Uterus (tissue), 3 donors: ENCODE measurements at regions not wholly inside any gene's neighbourhood (a gene's known extent, or its start where the extent isn't known, plus 50 kb on each side); places are given as distances from the start of the nearest gene placed in this dataset.

Source experiments
- DNase-seq, 2 donors: peaks; one replicate each; pipeline ENCODE4 v3.0.0-alpha.2; 2019 to 2020
- H3K27ac ChIP-seq, 2 donors: fragments of 200-600 bp; sonication (generic); 1 replicate in 1 of 2; 2 replicates in 1 of 2; pipeline ENCODE4 v1.5.1; 2016 to 2018
- H3K27me3 ChIP-seq, 2 donors: fragments of 200-600 bp; sonication (generic); one replicate each; pipeline ENCODE4 v1.5.1; 2018 to 2019; ENCODE audit warnings: control low read depth in 1 of 2
- H3K36me3 ChIP-seq, 2 donors: fragments of 200-600 bp; sonication (generic); one replicate each; pipeline ENCODE4 v1.5.1; 2019; ENCODE audit warnings: control low read depth in 1 of 2
- H3K4me1 ChIP-seq, 2 donors: fragments of 200-600 bp; sonication (generic); one replicate each; pipeline ENCODE4 v1.5.1; 2018 to 2019; ENCODE audit warnings: control low read depth in 1 of 2
- H3K4me3 ChIP-seq, 2 donors: fragments of 200-600 bp; sonication (generic); 1 replicate in 1 of 2; 2 replicates in 1 of 2; pipeline ENCODE4 v1.5.1; 2018 to 2019; ENCODE audit warnings: mild to moderate bottlenecking in 1 of 2
- H3K9me3 ChIP-seq, 2 donors: fragments of 200-600 bp; sonication (generic); one replicate each; pipeline ENCODE4 v1.5.1; 2019; ENCODE audit warnings: control low read depth in 1 of 2
- CTCF ChIP-seq, 4 experiments: fragments of 200-600 bp in 2 of 4; fragments of 450-650 bp in 2 of 4; sonication (generic) in 2 of 4; IDR thresholded peaks; one replicate each; pipeline ENCODE4 v1.5.1; 2016 to 2019; ENCODE audit warnings: antibody characterized with exemption in 4 of 4, mild to moderate bottlenecking in 2 of 4, moderate library complexity in 1 of 4
- POLR2A ChIP-seq, 2 donors: fragments of 450-650 bp; IDR thresholded peaks; one replicate each; pipeline ENCODE4 v1.6.1; 2016; ENCODE audit warnings: antibody characterized with exemption in 2 of 2, mild to moderate bottlenecking in 1 of 2, moderate library complexity in 1 of 2
- intact Hi-C: fragments of 100-400 bp; cut with DNase I; formaldehyde crosslinking; loops from one replicate; pipeline ENCODE4 v1.15.1; 2023; ENCODE audit warnings: low total_unique reads
- donor health status: DM: yes; HTN: yes; CAD: no.

- Histone ChIP-seq H3K27me3 (no peaks in the 10 kb centered on the region), H3K36me3 (no peaks in the 10 kb centered on the region), H3K4me3 (no peak overlapping the region), H3K9me3 (no peaks in the 10 kb centered on the region), H3K27ac (no peak overlapping the region), H3K4me1 (no peaks in the 10 kb centered on the region)
- DNase-seq, result no peak
- TF ChIP-seq CTCF (IDR thresholded peaks at IDR 0.05) (no peak), POLR2A (IDR thresholded peaks at IDR 0.05) (no peak)
- intact Hi-C loops, result no loop called here
Observed at GRCh38 chr1:88224906-88225305, 459.2 kb upstream of the PKN2 start.

GRCh38 chr1:88228114-88228513 lies 456.0 kb upstream of the PKN2 start:
- Histone ChIP-seq H3K36me3 (no peaks in the 10 kb centered on the region), H3K9me3 (no peaks in the 10 kb centered on the region), H3K4me1 (no peaks in the 10 kb centered on the region), H3K27ac (no peak overlapping the region), H3K4me3 (no peak overlapping the region), H3K27me3 (no peaks in the 10 kb centered on the region)
- intact Hi-C loops, result no loop called here
- no peak for DNase-seq
- no peak for TF ChIP-seq POLR2A (IDR thresholded peaks at IDR 0.05)
- no peak for TF ChIP-seq CTCF (IDR thresholded peaks at IDR 0.05)

GRCh38 chr1:88230126-88230525 lies 453.9 kb upstream of the PKN2 start:
- Histone ChIP-seq H3K4me3 (no peak overlapping the region), H3K36me3 (no peaks in the 10 kb centered on the region), H3K4me1 (no peaks in the 10 kb centered on the region), H3K9me3 (no peaks in the 10 kb centered on the region), H3K27me3 (no peaks in the 10 kb centered on the region), H3K27ac (no peak overlapping the region)
- intact Hi-C loops, result no loop called here
- no peak for DNase-seq
- no peak for TF ChIP-seq POLR2A (IDR thresholded peaks at IDR 0.05)
- TF ChIP-seq CTCF (IDR thresholded peaks at IDR 0.05), result no peak

GRCh38 chr1:88237058-88237457 lies 447.0 kb upstream of the PKN2 start:
- H3K27ac ChIP-seq, result no peak overlapping the region
- H3K4me3 ChIP-seq, result no peak overlapping the region
- intact Hi-C loops, result no loop called here
- DNase-seq, result no peak
- no peak for TF ChIP-seq POLR2A (IDR thresholded peaks at IDR 0.05)
- TF ChIP-seq CTCF (IDR thresholded peaks at IDR 0.05), result no peak
- no peaks in the 10 kb centered on the region for H3K36me3 ChIP-seq
- no peaks in the 10 kb centered on the region for H3K9me3 ChIP-seq
- no peaks in the 10 kb centered on the region for H3K27me3 ChIP-seq
- no peaks in the 10 kb centered on the region for H3K4me1 ChIP-seq

- H3K27me3 ChIP-seq, result no peaks in the 10 kb centered on the region
- no peak for DNase-seq
- no peak overlapping the region for H3K27ac ChIP-seq
- no peaks in the 10 kb centered on the region for H3K9me3 ChIP-seq
- TF ChIP-seq POLR2A (IDR thresholded peaks at IDR 0.05) (no peak), CTCF (IDR thresholded peaks at IDR 0.05) (no peak)
- H3K36me3 ChIP-seq, result no peaks in the 10 kb centered on the region
- H3K4me1 ChIP-seq, result no peaks in the 10 kb centered on the region
- intact Hi-C loops, result no loop called here
- no peak overlapping the region for H3K4me3 ChIP-seq
Observed at GRCh38 chr1:88239205-88239604, 444.9 kb upstream of the PKN2 start.
